Smooth muscle cell (in vitro differentiated cells): ENCODE measurements at regions not wholly inside any gene's neighbourhood (a gene's known extent, or its start where the extent isn't known, plus 50 kb on each side); places are given as distances from the start of the nearest gene placed in this dataset.

Experiments used
- DNase-seq: peaks from one replicate; lab custom pipeline; 2025; ENCODE audit not compliant: unreplicated experiment; lab: John Stamatoyannopoulos, UW
- H2AFZ ChIP-seq: fragments of 200-600 bp; sonication (generic); 2 replicates; pipeline ENCODE4 v1.6.0; 2016; ENCODE audit warnings: antibody characterized with exemption, low read depth, mild to moderate bottlenecking
- H3F3A ChIP-seq: fragments of 200-600 bp; sonication (generic); 2 replicates; pipeline ENCODE4 v1.6.0; 2017; ENCODE audit warnings: antibody characterized with exemption, low read depth
- H3K27ac ChIP-seq: fragments of 200-600 bp; sonication (generic); 2 replicates; pipeline ENCODE4 v1.5.1; 2016; ENCODE audit warnings: low read depth, mild to moderate bottlenecking
- H3K27me3 ChIP-seq: fragments of 200-600 bp; sonication (generic); 2 replicates; pipeline ENCODE4 v1.6.1; 2016; ENCODE audit warnings: low read depth, mild to moderate bottlenecking
- H3K36me3 ChIP-seq: fragments of 200-600 bp; sonication (generic); 2 replicates; pipeline ENCODE4 v1.5.1; 2016; ENCODE audit warnings: low read depth
- H3K4me1 ChIP-seq: fragments of 200-600 bp; sonication (generic); 2 replicates; pipeline ENCODE4 v1.5.1; 2016; ENCODE audit warnings: low read depth
- H3K4me2 ChIP-seq: fragments of 200-600 bp; sonication (generic); 2 replicates; pipeline ENCODE4 v1.6.0; 2016; ENCODE audit warnings: mild to moderate bottlenecking
- H3K4me3 ChIP-seq: fragments of 200-600 bp; sonication (generic); 2 replicates; pipeline ENCODE4 v1.5.1; 2016; ENCODE audit warnings: mild to moderate bottlenecking
- H3K79me2 ChIP-seq: fragments of 200-600 bp; sonication (generic); 2 replicates; pipeline ENCODE4 v1.6.0; 2016; ENCODE audit warnings: low read depth, mild to moderate bottlenecking
- H3K9ac ChIP-seq: fragments of 200-600 bp; sonication (generic); 2 replicates; pipeline ENCODE4 v1.6.0; 2016; ENCODE audit warnings: low read depth
- H3K9me3 ChIP-seq: fragments of 200-600 bp; sonication (generic); replicated peaks from 2 replicates; pipeline ENCODE4 v1.5.1; 2016; ENCODE audit warnings: low read depth
- H4K20me1 ChIP-seq: fragments of 200-600 bp; sonication (generic); 2 replicates; pipeline ENCODE4 v1.6.0; 2016; ENCODE audit warnings: low read depth
- WGBS: methylation state at CpG from one replicate; pipeline ENCODE4 v1.1.7; 2016; ENCODE audit warnings: low lambda C conversion rate; 5-methylcytosine and 5-hydroxymethylcytosine counted together
- TF ChIP-seq, protein P1 (sequence below): fragments of 200-600 bp; sonication (generic); IDR thresholded peaks from 2 replicates; pipeline ENCODE4 v1.5.1; 2017; ENCODE audit warnings: borderline replicate concordance, mild to moderate bottlenecking, antibody characterized with exemption; ENCODE audit not compliant: insufficient read depth, poor library complexity, severe bottlenecking

DNA sequence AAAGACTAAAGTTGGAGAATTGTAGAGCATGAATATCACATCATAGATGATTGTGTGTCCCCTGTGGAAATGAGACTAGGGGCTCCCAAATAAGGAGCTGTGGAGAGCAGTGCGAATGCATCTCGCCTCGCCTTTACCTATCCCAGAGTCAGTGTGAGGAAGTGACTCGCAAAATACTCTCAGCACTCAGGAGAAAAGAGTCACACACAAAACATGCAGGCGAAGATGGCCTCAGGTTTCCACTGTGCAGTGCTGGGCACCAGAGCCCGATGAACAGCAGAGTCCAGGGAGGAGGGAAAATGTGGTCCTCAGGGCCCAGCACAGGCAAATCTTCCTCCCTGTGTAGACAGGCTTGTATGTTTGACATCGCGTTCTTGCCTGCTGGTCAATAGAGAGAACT is 126.5 kb upstream of the AFDN start:
- Histone ChIP-seq H3K36me3 (no peaks in the 10 kb centered on the region), H4K20me1 (no peaks in the 10 kb centered on the region), H3K27me3 (no peaks in the 10 kb centered on the region), H3K9me3 (no peaks in the 10 kb centered on the region), H3K27ac (peak overlapping the region; percentile 82), H3F3A (peaks cover 14% of the 10 kb centered on the region), H2AFZ (peak overlapping the region; percentile 93), H3K4me2 (peak overlapping the region; percentile 83), H3K9ac (no peak overlapping the region), H3K4me1 (peaks cover 10% of the 10 kb centered on the region), H3K79me2 (no peaks in the 10 kb centered on the region), H3K4me3 (no peak overlapping the region)
- TF ChIP-seq, protein P1, sequence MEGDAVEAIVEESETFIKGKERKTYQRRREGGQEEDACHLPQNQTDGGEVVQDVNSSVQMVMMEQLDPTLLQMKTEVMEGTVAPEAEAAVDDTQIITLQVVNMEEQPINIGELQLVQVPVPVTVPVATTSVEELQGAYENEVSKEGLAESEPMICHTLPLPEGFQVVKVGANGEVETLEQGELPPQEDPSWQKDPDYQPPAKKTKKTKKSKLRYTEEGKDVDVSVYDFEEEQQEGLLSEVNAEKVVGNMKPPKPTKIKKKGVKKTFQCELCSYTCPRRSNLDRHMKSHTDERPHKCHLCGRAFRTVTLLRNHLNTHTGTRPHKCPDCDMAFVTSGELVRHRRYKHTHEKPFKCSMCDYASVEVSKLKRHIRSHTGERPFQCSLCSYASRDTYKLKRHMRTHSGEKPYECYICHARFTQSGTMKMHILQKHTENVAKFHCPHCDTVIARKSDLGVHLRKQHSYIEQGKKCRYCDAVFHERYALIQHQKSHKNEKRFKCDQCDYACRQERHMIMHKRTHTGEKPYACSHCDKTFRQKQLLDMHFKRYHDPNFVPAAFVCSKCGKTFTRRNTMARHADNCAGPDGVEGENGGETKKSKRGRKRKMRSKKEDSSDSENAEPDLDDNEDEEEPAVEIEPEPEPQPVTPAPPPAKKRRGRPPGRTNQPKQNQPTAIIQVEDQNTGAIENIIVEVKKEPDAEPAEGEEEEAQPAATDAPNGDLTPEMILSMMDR = no peak
- DNase-seq = no peak
- WGBS = 71% methylated on average over 8 of the region's 8 CpGs

DNA sequence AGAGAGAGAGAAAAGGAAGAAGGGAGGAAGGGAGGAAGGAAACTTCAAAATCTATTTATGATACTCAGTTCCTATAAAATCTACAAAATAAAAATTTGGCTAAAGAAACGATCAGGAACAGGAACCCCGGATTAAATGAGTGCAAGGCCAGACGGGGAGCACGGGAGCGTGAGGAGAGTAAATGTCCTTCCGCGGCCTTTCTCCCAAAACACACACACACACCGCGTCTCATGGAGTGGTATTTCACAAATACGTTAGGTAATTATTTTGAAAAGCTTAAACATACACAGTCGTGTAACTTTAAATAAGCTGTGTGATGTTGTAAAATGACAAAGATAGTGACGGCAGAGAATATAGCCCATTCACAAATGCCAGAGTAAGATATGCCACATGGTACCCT is 125.7 kb upstream of the AFDN start:
- TF ChIP-seq, protein P1 = no peak
- H3K36me3 ChIP-seq = no peaks in the 10 kb centered on the region
- H3K4me2 ChIP-seq = no peak overlapping the region
- no peak overlapping the region for H3K9ac ChIP-seq
- H3F3A ChIP-seq = peaks cover 14% of the 10 kb centered on the region
- no peak overlapping the region for H3K4me3 ChIP-seq
- no peak overlapping the region for H2AFZ ChIP-seq
- H3K27me3 ChIP-seq = no peaks in the 10 kb centered on the region
- 94% methylated on average over 12 of the region's 12 CpGs for WGBS
- DNase-seq = no peak
- H3K9me3 ChIP-seq = no peaks in the 10 kb centered on the region
- H3K79me2 ChIP-seq = no peaks in the 10 kb centered on the region
- H4K20me1 ChIP-seq = no peaks in the 10 kb centered on the region
- H3K27ac ChIP-seq = no peak overlapping the region
- H3K4me1 ChIP-seq = peaks cover 10% of the 10 kb centered on the region

DNA sequence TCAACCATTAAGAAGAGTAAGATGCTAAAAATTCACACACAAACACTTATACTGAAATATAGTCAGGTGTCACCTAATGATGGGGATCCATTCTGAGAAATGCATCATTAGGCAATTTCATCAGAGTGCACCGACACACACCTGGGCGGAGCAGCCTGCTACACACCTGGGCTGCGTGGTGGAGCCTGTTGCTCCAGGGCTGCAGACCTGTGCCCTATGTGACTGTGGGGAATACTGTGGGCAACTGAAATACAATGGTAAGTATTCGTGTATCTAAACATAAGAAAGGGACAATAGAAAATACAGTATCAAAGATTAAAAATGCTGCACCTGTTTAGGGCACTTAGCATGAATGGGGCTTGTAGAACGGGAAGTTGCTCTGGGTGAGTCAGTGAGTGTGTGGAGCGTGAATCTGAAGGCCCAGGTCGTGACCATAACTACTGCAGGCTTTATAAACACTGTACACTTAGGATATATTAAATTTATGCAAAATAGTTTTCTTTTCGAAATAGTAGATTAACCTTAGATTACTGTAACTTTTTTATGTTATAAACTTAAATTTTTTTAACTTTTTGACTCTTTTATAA is 124.4 kb upstream of the AFDN start:
- WGBS = 85% methylated on average over 8 of the region's 8 CpGs
- TF ChIP-seq, protein P1 = no peak
- Histone ChIP-seq H3K4me2 (no peak overlapping the region), H3K9ac (no peak overlapping the region), H3K36me3 (no peaks in the 10 kb centered on the region), H4K20me1 (no peaks in the 10 kb centered on the region), H3K79me2 (no peaks in the 10 kb centered on the region), H3F3A (peaks cover 14% of the 10 kb centered on the region), H3K27ac (no peak overlapping the region), H2AFZ (no peak overlapping the region), H3K4me1 (peaks cover 10% of the 10 kb centered on the region), H3K27me3 (no peaks in the 10 kb centered on the region), H3K9me3 (no peaks in the 10 kb centered on the region), H3K4me3 (no peak overlapping the region)
- DNase-seq = no peak

GRCh38 chr6:167703347-167703746 is 123.4 kb upstream of the AFDN start:
- no peak overlapping the region for H2AFZ ChIP-seq
- H3K79me2 ChIP-seq = no peaks in the 10 kb centered on the region
- 94% methylated on average over 10 of the region's 10 CpGs for WGBS
- no peak overlapping the region for H3K4me3 ChIP-seq
- H3K36me3 ChIP-seq = no peaks in the 10 kb centered on the region
- H3K4me2 ChIP-seq = no peak overlapping the region
- no peaks in the 10 kb centered on the region for H4K20me1 ChIP-seq
- peaks cover 10% of the 10 kb centered on the region for H3K4me1 ChIP-seq
- no peaks in the 10 kb centered on the region for H3K9me3 ChIP-seq
- no peak overlapping the region for H3K27ac ChIP-seq
- TF ChIP-seq, protein P1 = no peak
- H3F3A ChIP-seq = peaks cover 8% of the 10 kb centered on the region
- no peaks in the 10 kb centered on the region for H3K27me3 ChIP-seq
- H3K9ac ChIP-seq = no peak overlapping the region
- DNase-seq = no peak
